Choroid plexus epithelial cell (primary cell): ENCODE measurements at regions not wholly inside any gene's neighbourhood (a gene's known extent, or its start where the extent isn't known, plus 50 kb on each side); places are given as distances from the start of the nearest gene placed in this dataset.

Experiments used
- DNase-seq: peaks from one replicate; pipeline ENCODE4 v3.0.0-alpha.2; 2010; ENCODE audit warnings: low read depth
- H3K4me3 ChIP-seq: 2 replicates; pipeline ENCODE4 v1.5.1; 2011; ENCODE audit warnings: low read depth, mild to moderate bottlenecking, control low read depth, low read length, moderate library complexity
- TF ChIP-seq, protein P1 (sequence below): conservative IDR thresholded peaks from 2 replicates; pipeline ENCODE4 v1.5.1; 2011; ENCODE audit warnings: low read depth, mild to moderate bottlenecking, control low read depth, inconsistent platforms, low read length, moderate library complexity

DNA sequence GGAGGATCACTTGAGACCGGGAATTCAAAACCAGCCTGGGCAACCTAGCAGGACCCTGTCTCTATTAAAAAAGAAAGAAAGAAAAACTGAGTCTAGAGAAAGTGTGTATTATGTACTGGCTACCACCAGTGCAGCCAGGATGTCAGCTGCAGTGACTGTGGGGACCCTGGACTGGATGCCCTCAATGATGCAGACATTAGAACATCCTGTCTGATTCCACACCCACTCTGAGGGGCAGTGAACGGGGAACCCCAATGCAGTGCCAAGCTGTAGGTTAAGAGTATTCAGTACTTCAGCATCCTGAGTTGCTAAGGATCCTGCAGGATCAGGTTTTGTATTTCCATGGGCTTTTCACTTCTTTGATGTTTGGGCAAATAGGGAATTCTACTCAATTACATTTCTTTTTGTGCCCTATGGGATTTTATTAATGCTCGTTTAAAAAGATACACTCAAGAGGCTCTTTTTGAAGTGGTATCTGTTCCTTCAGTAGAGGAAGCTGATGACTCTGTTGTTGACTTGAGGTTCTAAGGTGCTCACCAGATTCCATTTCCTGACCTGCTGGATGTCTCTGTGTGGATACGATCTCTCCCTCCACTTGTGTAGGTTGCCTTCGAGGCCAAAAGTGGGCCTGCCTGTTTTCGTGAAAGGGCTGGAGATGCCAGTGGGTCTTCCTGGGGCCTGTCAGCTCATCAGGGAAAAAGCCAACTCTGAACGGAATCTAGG, 85.9 kb upstream of the CLCN4 start:
- TF ChIP-seq, protein P1, sequence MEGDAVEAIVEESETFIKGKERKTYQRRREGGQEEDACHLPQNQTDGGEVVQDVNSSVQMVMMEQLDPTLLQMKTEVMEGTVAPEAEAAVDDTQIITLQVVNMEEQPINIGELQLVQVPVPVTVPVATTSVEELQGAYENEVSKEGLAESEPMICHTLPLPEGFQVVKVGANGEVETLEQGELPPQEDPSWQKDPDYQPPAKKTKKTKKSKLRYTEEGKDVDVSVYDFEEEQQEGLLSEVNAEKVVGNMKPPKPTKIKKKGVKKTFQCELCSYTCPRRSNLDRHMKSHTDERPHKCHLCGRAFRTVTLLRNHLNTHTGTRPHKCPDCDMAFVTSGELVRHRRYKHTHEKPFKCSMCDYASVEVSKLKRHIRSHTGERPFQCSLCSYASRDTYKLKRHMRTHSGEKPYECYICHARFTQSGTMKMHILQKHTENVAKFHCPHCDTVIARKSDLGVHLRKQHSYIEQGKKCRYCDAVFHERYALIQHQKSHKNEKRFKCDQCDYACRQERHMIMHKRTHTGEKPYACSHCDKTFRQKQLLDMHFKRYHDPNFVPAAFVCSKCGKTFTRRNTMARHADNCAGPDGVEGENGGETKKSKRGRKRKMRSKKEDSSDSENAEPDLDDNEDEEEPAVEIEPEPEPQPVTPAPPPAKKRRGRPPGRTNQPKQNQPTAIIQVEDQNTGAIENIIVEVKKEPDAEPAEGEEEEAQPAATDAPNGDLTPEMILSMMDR, result no peak
- no peak for DNase-seq
- H3K4me3 ChIP-seq, result no peak overlapping the region

DNA sequence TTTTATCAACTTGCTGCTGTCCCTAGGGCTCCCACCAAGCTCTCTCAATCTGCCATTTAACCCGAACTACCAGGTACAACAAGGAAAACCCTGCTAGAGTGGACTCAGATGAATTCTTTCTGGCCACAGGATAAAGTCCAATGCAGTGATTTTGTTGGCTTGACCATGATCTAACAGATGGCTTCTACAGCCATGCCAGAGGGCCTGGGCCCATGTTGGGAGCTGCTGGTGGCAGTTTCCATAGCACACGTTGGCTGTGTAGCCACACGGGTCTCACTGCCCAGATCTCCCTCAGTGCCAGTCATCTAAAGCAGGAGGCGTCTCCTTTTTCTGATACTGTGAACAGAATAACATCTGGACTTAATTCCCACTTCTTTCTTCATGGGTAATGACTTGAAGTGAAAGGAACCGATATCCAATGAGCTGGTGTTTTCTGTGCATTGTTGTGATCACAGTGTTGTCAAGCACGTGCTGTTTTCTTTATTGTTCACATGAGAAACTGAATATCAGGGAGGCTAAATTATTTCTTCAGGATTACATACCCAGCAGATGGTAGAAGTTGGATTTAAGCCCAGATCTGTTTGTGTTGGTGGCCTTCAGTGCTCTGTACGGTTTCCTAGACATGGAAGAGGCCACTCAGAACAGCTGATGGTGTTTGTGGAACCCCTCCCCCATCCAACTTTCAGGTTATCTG, 85.2 kb upstream of the CLCN4 start:
- TF ChIP-seq, protein P1, result no peak
- peak; percentile 23 for DNase-seq
- no peak overlapping the region for H3K4me3 ChIP-seq

DNA sequence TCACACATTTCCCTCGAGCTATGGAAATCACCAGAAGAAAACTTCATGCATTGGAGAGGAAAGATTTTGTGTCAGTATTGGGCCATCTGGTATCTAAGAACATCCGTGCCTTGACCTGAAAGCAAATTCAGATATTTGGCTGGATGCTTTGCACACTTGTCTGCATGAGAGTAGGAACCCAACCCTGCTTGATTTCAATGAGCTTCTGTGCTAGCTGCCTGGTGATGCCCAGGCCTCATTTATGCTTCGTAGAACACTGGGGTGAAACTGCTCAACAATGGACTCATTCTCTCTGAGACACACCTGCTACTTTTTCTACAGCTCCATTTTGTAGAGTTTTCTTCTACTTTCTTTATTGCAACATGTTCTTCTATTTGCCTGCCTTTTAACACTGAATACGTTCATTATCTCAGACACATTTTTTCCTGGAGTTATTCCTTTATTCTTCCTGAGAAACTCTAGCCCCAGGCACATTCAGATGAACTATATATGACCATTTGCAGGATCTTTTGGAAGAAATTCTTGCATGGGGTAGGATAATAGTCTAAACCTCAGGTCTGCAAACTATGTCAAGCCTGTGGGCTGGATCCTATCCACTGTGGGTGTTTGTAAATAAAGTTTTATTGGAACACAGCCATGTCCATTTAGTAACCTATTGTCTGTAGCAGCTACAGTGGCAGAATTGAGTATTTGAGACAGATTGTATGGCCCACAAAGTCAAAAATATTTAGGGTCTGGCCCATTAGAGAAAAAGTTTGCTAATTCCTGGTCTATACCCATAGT, 83.8 kb upstream of the CLCN4 start:
- TF ChIP-seq, protein P1, result no peak
- H3K4me3 ChIP-seq, result no peak overlapping the region
- no peak for DNase-seq

DNA sequence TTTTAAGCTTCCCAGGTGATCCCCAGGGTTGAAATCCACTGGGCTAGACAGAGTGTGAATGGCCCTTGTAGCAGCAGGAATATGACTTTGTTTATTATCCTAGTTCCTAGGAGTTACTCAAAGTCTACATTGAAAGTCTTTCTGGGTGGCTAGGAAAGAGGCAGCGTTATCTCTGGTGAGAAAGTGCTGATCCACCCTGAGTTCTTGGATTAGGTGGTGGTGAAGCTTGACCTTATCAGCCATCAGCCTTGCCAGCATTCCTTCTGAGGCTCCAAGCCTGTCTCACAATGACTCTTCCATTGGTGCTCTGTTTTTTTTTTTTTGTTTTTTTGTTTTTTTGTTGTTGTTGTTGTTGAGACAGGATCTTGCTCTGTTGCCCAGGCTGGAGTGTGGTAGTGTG, 83.1 kb upstream of the CLCN4 start:
- TF ChIP-seq, protein P1, result no peak
- no peak for DNase-seq
- H3K4me3 ChIP-seq, result no peak overlapping the region

DNA sequence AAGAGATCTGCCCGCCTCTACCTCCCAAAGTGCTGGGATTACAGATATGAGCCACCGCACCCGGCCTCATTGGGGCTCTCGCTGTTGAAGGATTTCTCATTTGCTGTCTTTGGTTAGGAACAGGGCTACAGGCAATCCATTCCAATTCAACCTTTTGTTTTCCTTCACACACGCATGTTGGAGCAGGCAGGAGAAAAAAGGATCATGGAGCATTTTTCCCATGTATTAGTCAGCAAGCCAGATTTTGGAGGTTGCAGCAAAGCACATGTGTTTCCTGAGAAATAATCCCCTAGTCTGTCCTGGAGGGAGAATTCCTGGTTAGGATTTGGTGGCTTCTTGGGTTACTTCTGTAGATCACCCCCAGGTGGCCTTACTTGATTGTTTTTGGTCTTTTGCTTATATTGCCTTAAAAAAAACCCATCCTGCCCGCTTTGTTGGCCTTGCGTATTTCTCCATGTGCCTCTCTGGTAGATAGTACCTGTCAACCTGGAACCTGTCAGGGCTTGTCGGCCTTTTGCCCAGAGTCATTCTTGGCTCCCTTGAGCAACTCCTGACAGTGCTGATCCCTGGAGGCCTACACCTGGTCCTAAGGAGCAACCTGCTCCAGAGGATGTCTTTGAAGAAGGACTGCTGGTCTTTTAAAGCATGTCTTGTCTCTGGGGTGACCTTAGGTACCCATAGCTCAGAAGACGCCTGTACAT, 82.4 kb upstream of the CLCN4 start:
- TF ChIP-seq, protein P1, result no peak
- no peak overlapping the region for H3K4me3 ChIP-seq
- DNase-seq, result no peak

DNA sequence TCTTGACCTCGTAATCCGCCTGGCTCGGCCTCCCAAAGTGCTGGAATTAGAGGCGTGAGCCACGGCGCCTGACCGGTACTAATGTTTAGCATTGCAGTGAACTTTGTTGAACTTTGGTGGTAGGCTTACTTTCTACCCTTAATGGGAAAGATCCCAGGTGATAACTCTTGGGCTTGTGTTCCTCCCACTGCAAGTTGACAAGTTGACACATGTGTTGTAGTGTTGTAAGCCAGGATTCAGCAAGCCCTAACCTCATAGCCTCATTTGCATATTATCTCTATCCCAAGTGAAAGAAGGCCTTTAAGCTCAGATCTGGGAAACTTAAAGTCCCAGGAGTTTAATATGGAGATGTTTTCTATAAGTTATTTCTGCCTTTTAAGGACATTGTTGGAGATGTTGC, 80.0 kb upstream of the CLCN4 start:
- no peak for DNase-seq
- no peak overlapping the region for H3K4me3 ChIP-seq
- TF ChIP-seq, protein P1, result no peak
